ENCODE measurements at regions not wholly inside any gene's neighbourhood (a gene's known extent, or its start where the extent isn't known, plus 50 kb on each side); places are given as distances from the start of the nearest gene placed in this dataset.

GRCh38 chr3:88336894-88337293 lies 187.1 kb downstream of the C3orf38 start:
- Histone ChIP-seq H3K27me3 (ENCODE audit: control insufficient read depth, insufficient read depth, low read length) (no peaks in the 10 kb centered on the region), H3K4me1 (ENCODE audit: control insufficient read depth in 2 of 3, insufficient read depth in 2 of 3, low read depth in 1 of 3, low read length in 3 of 3) (no peaks in the 10 kb centered on the region), H3K4me3 (ENCODE audit: low read length in 3 of 3) (no peak overlapping the region), H3K36me3 (ENCODE audit: control insufficient read depth in 2 of 3, insufficient read depth in 3 of 3, low read length in 3 of 3) (no peaks in the 10 kb centered on the region), H3K27ac (ENCODE audit: low read depth in 2 of 2, low read length in 2 of 2) (no peak overlapping the region), H3K9ac (ENCODE audit: low read length in 3 of 3) (no peak overlapping the region), H3K9me3 (ENCODE audit: control insufficient read depth in 2 of 3, insufficient read depth in 1 of 3, low read length in 3 of 3) (peaks cover 0 to 3% (median 0%) of the 10 kb centered on the region in 3 donors)
- intact Hi-C loops (cut with DNase I) = no loop called here
- FAIRE-seq = no peak
- TF ChIP-seq CTCF (IDR thresholded peaks at IDR 0.05; ENCODE audit: borderline replicate concordance, extremely low read depth, insufficient read depth) = no peak
- DNase-seq = no peak

- Histone ChIP-seq H3K27ac (ENCODE audit: low read depth in 2 of 2, low read length in 2 of 2) (no peak overlapping the region), H3K9ac (ENCODE audit: low read length in 3 of 3) (no peak overlapping the region), H3K4me1 (ENCODE audit: control insufficient read depth in 2 of 3, insufficient read depth in 2 of 3, low read depth in 1 of 3, low read length in 3 of 3) (no peaks in the 10 kb centered on the region), H3K9me3 (ENCODE audit: control insufficient read depth in 2 of 3, insufficient read depth in 1 of 3, low read length in 3 of 3) (no peaks in the 10 kb centered on the region), H3K4me3 (ENCODE audit: low read length in 3 of 3) (no peak overlapping the region), H3K36me3 (ENCODE audit: control insufficient read depth in 2 of 3, insufficient read depth in 3 of 3, low read length in 3 of 3) (no peaks in the 10 kb centered on the region), H3K27me3 (ENCODE audit: control insufficient read depth, insufficient read depth, low read length) (no peaks in the 10 kb centered on the region)
- intact Hi-C loops (cut with DNase I) = no loop called here
- FAIRE-seq (no peak), DNase-seq (no peak)
- TF ChIP-seq CTCF (IDR thresholded peaks at IDR 0.05; ENCODE audit: borderline replicate concordance, extremely low read depth, insufficient read depth) = no peak
Observed at GRCh38 chr3:88343264-88343663, 193.5 kb downstream of the C3orf38 start.

DNA sequence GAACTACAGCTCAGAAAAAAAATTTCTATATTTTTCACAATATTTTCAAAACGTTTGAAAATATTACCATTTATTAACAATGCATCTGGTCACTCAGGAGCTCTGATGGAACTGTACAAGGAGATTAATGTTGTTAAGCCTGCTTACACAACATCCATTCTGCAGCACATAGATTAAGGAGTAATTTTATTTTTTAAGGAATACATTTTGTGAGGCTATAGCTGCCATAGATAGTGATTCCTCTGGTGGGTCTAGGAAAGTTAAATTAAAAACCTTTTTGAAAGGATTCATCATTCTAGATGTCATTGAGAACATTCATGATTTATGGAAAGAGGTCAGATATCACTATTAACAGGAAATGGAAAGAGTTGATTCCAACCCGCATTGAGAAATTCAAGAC lies 196.9 kb downstream of the C3orf38 start:
- Histone ChIP-seq H3K9me3 (ENCODE audit: control insufficient read depth in 2 of 3, insufficient read depth in 1 of 3, low read length in 3 of 3) (no peaks in the 10 kb centered on the region), H3K27me3 (ENCODE audit: control insufficient read depth, insufficient read depth, low read length) (no peaks in the 10 kb centered on the region), H3K9ac (ENCODE audit: low read length in 3 of 3) (no peak overlapping the region), H3K4me3 (ENCODE audit: low read length in 3 of 3) (no peak overlapping the region), H3K27ac (ENCODE audit: low read depth in 2 of 2, low read length in 2 of 2) (no peak overlapping the region), H3K4me1 (ENCODE audit: control insufficient read depth in 2 of 3, insufficient read depth in 2 of 3, low read depth in 1 of 3, low read length in 3 of 3) (no peaks in the 10 kb centered on the region), H3K36me3 (ENCODE audit: control insufficient read depth in 2 of 3, insufficient read depth in 3 of 3, low read length in 3 of 3) (no peaks in the 10 kb centered on the region)
- DNase-seq (no peak), FAIRE-seq (no peak)
- intact Hi-C loops (cut with DNase I) = no loop called here
- TF ChIP-seq CTCF (IDR thresholded peaks at IDR 0.05; ENCODE audit: borderline replicate concordance, extremely low read depth, insufficient read depth) = no peak

GRCh38 chr3:88362428-88362827 lies 212.7 kb downstream of the C3orf38 start:
- intact Hi-C loops (cut with DNase I) = no loop called here
- Histone ChIP-seq H3K9me3 (ENCODE audit: control insufficient read depth in 2 of 3, insufficient read depth in 1 of 3, low read length in 3 of 3) (peaks cover 0 to 3% (median 0%) of the 10 kb centered on the region in 3 donors), H3K9ac (ENCODE audit: low read length in 3 of 3) (no peak overlapping the region), H3K27me3 (ENCODE audit: control insufficient read depth, insufficient read depth, low read length) (no peaks in the 10 kb centered on the region), H3K27ac (ENCODE audit: low read depth in 2 of 2, low read length in 2 of 2) (no peak overlapping the region), H3K4me1 (ENCODE audit: control insufficient read depth in 2 of 3, insufficient read depth in 2 of 3, low read depth in 1 of 3, low read length in 3 of 3) (no peaks in the 10 kb centered on the region), H3K4me3 (ENCODE audit: low read length in 3 of 3) (no peak overlapping the region), H3K36me3 (ENCODE audit: control insufficient read depth in 2 of 3, insufficient read depth in 3 of 3, low read length in 3 of 3) (no peaks in the 10 kb centered on the region)
- TF ChIP-seq CTCF (IDR thresholded peaks at IDR 0.05; ENCODE audit: borderline replicate concordance, extremely low read depth, insufficient read depth) = no peak
- FAIRE-seq = no peak
- no peak for DNase-seq
